Parathyroid adenoma (tissue), 2 donors: ENCODE measurements at regions not wholly inside any gene's neighbourhood (a gene's known extent, or its start where the extent isn't known, plus 50 kb on each side); places are given as distances from the start of the nearest gene placed in this dataset.

Source experiments
- H2AFZ ChIP-seq: fragments of 300-600 bp; sonication (generic); one replicate; pipeline ENCODE4 v1.7.0; 2017; ENCODE audit warnings: antibody characterized with exemption, mild to moderate bottlenecking
- H3K27ac ChIP-seq: fragments of 300-600 bp; sonication (generic); one replicate; pipeline ENCODE4 v1.7.0; 2017
- H3K27me3 ChIP-seq: fragments of 300-600 bp; sonication (generic); one replicate; pipeline ENCODE4 v1.7.0; 2017; ENCODE audit warnings: low read length; ENCODE audit not compliant: control insufficient read depth, insufficient read depth
- H3K36me3 ChIP-seq: fragments of 300-600 bp; sonication (generic); one replicate; pipeline ENCODE4 v1.7.0; 2017; ENCODE audit warnings: low read length; ENCODE audit not compliant: control insufficient read depth, insufficient read depth
- H3K4me1 ChIP-seq: fragments of 300-600 bp; sonication (generic); one replicate; pipeline ENCODE4 v1.7.0; 2017; ENCODE audit warnings: control low read depth
- H3K4me2 ChIP-seq: fragments of 300-600 bp; sonication (generic); one replicate; pipeline ENCODE4 v1.7.0; 2017; ENCODE audit warnings: low read length
- H3K4me3 ChIP-seq: fragments of 300-600 bp; sonication (generic); one replicate; pipeline ENCODE4 v1.7.0; 2017; ENCODE audit warnings: low read depth, low read length
- H3K79me2 ChIP-seq: fragments of 300-600 bp; sonication (generic); one replicate; pipeline ENCODE4 v1.7.0; 2017; ENCODE audit warnings: control low read depth
- H3K9ac ChIP-seq: fragments of 300-600 bp; sonication (generic); one replicate; pipeline ENCODE4 v1.7.0; 2017; ENCODE audit warnings: mild to moderate bottlenecking
- H3K9me3 ChIP-seq: fragments of 300-600 bp; sonication (generic); one replicate; pipeline ENCODE4 v1.7.0; 2017; ENCODE audit warnings: low read length; ENCODE audit not compliant: control insufficient read depth
- TF ChIP-seq, protein P1 (sequence below): fragments of 300-600 bp; sonication (generic); IDR thresholded peaks from one replicate; pipeline ENCODE4 v1.7.0; 2017; ENCODE audit warnings: antibody characterized with exemption, mild to moderate bottlenecking
- donor health status: primary hyperparathyroidism.

GRCh38 chr12:47586952-47587669 lies 118.7 kb downstream of the RPAP3 start:
- Histone ChIP-seq H3K9ac (no peak overlapping the region), H2AFZ (no peak overlapping the region), H3K4me3 (no peak overlapping the region), H3K9me3 (no peaks in the 10 kb centered on the region), H3K27me3 (no peaks in the 10 kb centered on the region), H3K36me3 (no peaks in the 10 kb centered on the region), H3K4me2 (no peak overlapping the region), H3K4me1 (no peaks in the 10 kb centered on the region), H3K27ac (no peak overlapping the region), H3K79me2 (no peaks in the 10 kb centered on the region)
- TF ChIP-seq, protein P1, sequence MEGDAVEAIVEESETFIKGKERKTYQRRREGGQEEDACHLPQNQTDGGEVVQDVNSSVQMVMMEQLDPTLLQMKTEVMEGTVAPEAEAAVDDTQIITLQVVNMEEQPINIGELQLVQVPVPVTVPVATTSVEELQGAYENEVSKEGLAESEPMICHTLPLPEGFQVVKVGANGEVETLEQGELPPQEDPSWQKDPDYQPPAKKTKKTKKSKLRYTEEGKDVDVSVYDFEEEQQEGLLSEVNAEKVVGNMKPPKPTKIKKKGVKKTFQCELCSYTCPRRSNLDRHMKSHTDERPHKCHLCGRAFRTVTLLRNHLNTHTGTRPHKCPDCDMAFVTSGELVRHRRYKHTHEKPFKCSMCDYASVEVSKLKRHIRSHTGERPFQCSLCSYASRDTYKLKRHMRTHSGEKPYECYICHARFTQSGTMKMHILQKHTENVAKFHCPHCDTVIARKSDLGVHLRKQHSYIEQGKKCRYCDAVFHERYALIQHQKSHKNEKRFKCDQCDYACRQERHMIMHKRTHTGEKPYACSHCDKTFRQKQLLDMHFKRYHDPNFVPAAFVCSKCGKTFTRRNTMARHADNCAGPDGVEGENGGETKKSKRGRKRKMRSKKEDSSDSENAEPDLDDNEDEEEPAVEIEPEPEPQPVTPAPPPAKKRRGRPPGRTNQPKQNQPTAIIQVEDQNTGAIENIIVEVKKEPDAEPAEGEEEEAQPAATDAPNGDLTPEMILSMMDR, result no peak

DNA sequence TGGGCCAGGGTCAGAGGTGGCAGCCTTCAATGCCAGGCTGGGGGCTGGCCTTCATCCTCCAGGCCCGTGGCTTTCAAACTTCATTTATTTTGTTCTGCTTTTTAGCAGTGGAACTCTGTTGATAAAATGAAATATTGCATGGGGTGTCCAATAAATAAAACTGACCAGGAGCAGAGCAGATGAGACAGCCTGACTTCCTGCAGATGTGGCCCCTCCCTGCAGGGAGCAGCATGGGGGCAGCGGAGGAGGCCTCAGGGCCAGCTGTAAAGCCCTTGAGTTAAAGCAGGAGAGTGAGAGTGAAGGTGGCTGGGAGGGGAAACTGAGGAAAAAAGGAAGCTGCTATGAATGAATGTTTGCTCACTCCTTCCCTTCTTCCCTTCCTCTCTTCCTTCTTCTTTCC lies 120.3 kb downstream of the RPAP3 start:
- no peak overlapping the region for H3K27ac ChIP-seq
- no peaks in the 10 kb centered on the region for H3K36me3 ChIP-seq
- no peak overlapping the region for H3K4me3 ChIP-seq
- H3K9ac ChIP-seq, result no peak overlapping the region
- H2AFZ ChIP-seq, result no peak overlapping the region
- H3K4me2 ChIP-seq, result no peak overlapping the region
- no peaks in the 10 kb centered on the region for H3K79me2 ChIP-seq
- no peaks in the 10 kb centered on the region for H3K4me1 ChIP-seq
- no peaks in the 10 kb centered on the region for H3K27me3 ChIP-seq
- no peaks in the 10 kb centered on the region for H3K9me3 ChIP-seq
- TF ChIP-seq, protein P1, result no peak

- no peak overlapping the region for H3K4me3 ChIP-seq
- H3K4me1 ChIP-seq, result no peaks in the 10 kb centered on the region
- no peak overlapping the region for H3K4me2 ChIP-seq
- no peak overlapping the region for H2AFZ ChIP-seq
- TF ChIP-seq, protein P1, result no peak
- no peak overlapping the region for H3K9ac ChIP-seq
- H3K9me3 ChIP-seq, result no peaks in the 10 kb centered on the region
- no peaks in the 10 kb centered on the region for H3K79me2 ChIP-seq
- H3K36me3 ChIP-seq, result no peaks in the 10 kb centered on the region
- H3K27ac ChIP-seq, result no peak overlapping the region
- no peaks in the 10 kb centered on the region for H3K27me3 ChIP-seq
Observed at GRCh38 chr12:47578836-47579235, 127.0 kb downstream of the RPAP3 start.

- TF ChIP-seq, protein P1, result no peak
- peak overlapping the region; percentile 2 for H2AFZ ChIP-seq
- no peaks in the 10 kb centered on the region for H3K36me3 ChIP-seq
- no peak overlapping the region for H3K9ac ChIP-seq
- no peak overlapping the region for H3K4me3 ChIP-seq
- H3K4me2 ChIP-seq, result no peak overlapping the region
- H3K79me2 ChIP-seq, result no peaks in the 10 kb centered on the region
- no peaks in the 10 kb centered on the region for H3K4me1 ChIP-seq
- H3K27ac ChIP-seq, result no peak overlapping the region
- H3K9me3 ChIP-seq, result no peaks in the 10 kb centered on the region
- H3K27me3 ChIP-seq, result no peaks in the 10 kb centered on the region
Observed at GRCh38 chr12:47577206-47577989, 128.4 kb downstream of the RPAP3 start.
